HepG2 (cell line): ENCODE measurements at regions not wholly inside any gene's neighbourhood (a gene's known extent, or its start where the extent isn't known, plus 50 kb on each side); places are given as distances from the start of the nearest gene placed in this dataset.

Experiments used
- ATAC-seq: fragments of 200-7000 bp; cut with Tn5 transposase; 3 replicates; pipeline ENCODE4 v1.9.1; 2020; ENCODE audit warnings: mild to moderate bottlenecking, moderate library complexity
- BruUV-seq: library from RNA; stranded (reverse); fragments of 400-500 nt; replicated peaks from 2 replicates; lab custom pipeline; 2021; lab: Mats Ljungman, UMichigan
- CTCF ChIA-PET: fragments of 300-600 bp; formaldehyde crosslinking; extraction: SDS; loops from one replicate; lab custom pipeline; 2021; ENCODE audit warnings: low total read pairs, inconsistent platforms, low intra/inter-chr PET ratio; lab: Yijun Ruan, JAX
- POLR2A ChIA-PET: fragments of 350-600 bp; sonication (Branson Sonifier 250); formaldehyde crosslinking; loops from one replicate; lab custom pipeline; 2020; ENCODE audit warnings: antibody characterized with exemption, inconsistent platforms; lab: Yijun Ruan, JAX
- DNase-seq: peaks from one replicate; pipeline ENCODE4 v3.0.0-alpha.2; 2015; ENCODE audit warnings: low spot score
- FAIRE-seq: peaks from 3 replicates; lab custom pipeline; 2011; peaks lifted over from hg19 to GRCh38; lab: Jason Lieb, UNC
- H2AFZ ChIP-seq: one replicate; pipeline ENCODE4 v1.6.1; 2011; ENCODE audit warnings: low read length, inconsistent platforms
- H3K27ac ChIP-seq: fragments of 300-600 bp; 3 replicates; pipeline ENCODE4 v1.8.0; 2011; ENCODE audit warnings: mixed run types, mild to moderate bottlenecking, mixed read lengths, low read length, inconsistent platforms; ENCODE audit not compliant: insufficient read depth; ENCODE audit errors: extremely low read length
- H3K27me3 ChIP-seq, 2 experiments: fragments of 200-600 bp in 1 of 2; 2 replicates in 1 of 2; 3 replicates in 1 of 2; pipeline versions ENCODE4 v1.6.0 to v1.8.0; 2011; ENCODE audit warnings: low read length in 2 of 2, mild to moderate bottlenecking in 2 of 2, moderate library complexity in 2 of 2, inconsistent platforms in 1 of 2; ENCODE audit not compliant: insufficient read depth in 2 of 2, control insufficient read depth in 1 of 2
- H3K36me3 ChIP-seq, 2 experiments: fragments of 200-600 bp in 1 of 2; replicated peaks in 1 of 2; 2 replicates in 1 of 2; 3 replicates in 1 of 2; pipeline versions ENCODE4 v1.5.1 to v1.8.0; 2011; ENCODE audit warnings: low read length in 2 of 2, inconsistent platforms in 1 of 2; ENCODE audit not compliant: insufficient read depth in 2 of 2, control insufficient read depth in 1 of 2
- H3K4me1 ChIP-seq: 2 replicates; pipeline ENCODE4 v1.5.1; 2012; ENCODE audit warnings: low read length, inconsistent platforms; ENCODE audit not compliant: insufficient read depth
- H3K4me2 ChIP-seq: 2 replicates; pipeline ENCODE4 v1.6.0; 2011; ENCODE audit warnings: low read depth, low read length, inconsistent platforms
- H3K4me3 ChIP-seq, 3 experiments: fragments of 200-600 bp in 1 of 3; sonication (generic), shearing (Covaris generic) in 1 of 3; replicated peaks in 1 of 3; 2 replicates each; pipeline ENCODE4 v1.5.1; 2011 to 2016; ENCODE audit warnings: low read length in 3 of 3, inconsistent platforms in 2 of 3, low read depth in 2 of 3, mild to moderate bottlenecking in 2 of 3, control low read depth in 1 of 3, mixed read lengths in 1 of 3; ENCODE audit not compliant: insufficient read depth in 1 of 3
- H3K79me2 ChIP-seq: one replicate; pipeline ENCODE4 v1.6.1; 2011; ENCODE audit warnings: low read length, inconsistent platforms; ENCODE audit not compliant: insufficient read depth
- H3K9ac ChIP-seq: 2 replicates; pipeline ENCODE4 v1.6.0; 2011; ENCODE audit warnings: mild to moderate bottlenecking, low read depth, low read length, inconsistent platforms; ENCODE audit not compliant: insufficient read depth
- H3K9me3 ChIP-seq: 2 replicates; pipeline ENCODE4 v1.5.1; 2012; ENCODE audit warnings: mild to moderate bottlenecking, low read length
- H4K20me1 ChIP-seq: 2 replicates; pipeline ENCODE4 v1.6.0; 2011; ENCODE audit warnings: inconsistent platforms, mild to moderate bottlenecking, low read length, moderate library complexity; ENCODE audit not compliant: insufficient read depth
- FOXA1 ChIP-seq, 2 experiments: fragments of 450-650 bp in 1 of 2; sonication (generic) in 1 of 2; formaldehyde crosslinking in 1 of 2; IDR thresholded peaks; 2 replicates each; pipeline versions ENCODE4 v1.4.0 to v1.6.1; 2016 to 2020; ENCODE audit warnings: missing genetic modification reagents in 1 of 2
- GATAD1 ChIP-seq: IDR thresholded peaks from 2 replicates; pipeline ENCODE4 v1.6.1; 2016; ENCODE audit warnings: missing genetic modification reagents, missing compliant biosample characterization
- MIER3 ChIP-seq: IDR thresholded peaks from 2 replicates; pipeline ENCODE4 v1.6.1; 2016; ENCODE audit warnings: missing compliant biosample characterization, borderline replicate concordance
- MTF2 ChIP-seq: sonication (generic); formaldehyde crosslinking; IDR thresholded peaks from 2 replicates; pipeline ENCODE4 v1.5.0; 2020; ENCODE audit warnings: missing genetic modification reagents, borderline replicate concordance
- NFYB ChIP-seq: sonication (generic); formaldehyde crosslinking; IDR thresholded peaks from 2 replicates; pipeline ENCODE4 v1.4.0; 2020; ENCODE audit warnings: missing genetic modification reagents
- NR2C2 ChIP-seq: sonication (generic); formaldehyde crosslinking; IDR thresholded peaks from 2 replicates; pipeline ENCODE4 v1.4.0; 2020; ENCODE audit warnings: missing genetic modification reagents, mild to moderate bottlenecking, moderate library complexity, borderline replicate concordance
- PITX1 ChIP-seq: sonication (generic); formaldehyde crosslinking; IDR thresholded peaks from 2 replicates; pipeline ENCODE4 v1.5.1; 2020; ENCODE audit warnings: mild to moderate bottlenecking, missing genetic modification reagents
- TAF1 ChIP-seq: sonication (generic); formaldehyde crosslinking; IDR thresholded peaks from 2 replicates; pipeline ENCODE4 v1.4.0; 2020; ENCODE audit warnings: missing genetic modification reagents
- TRIM24 ChIP-seq: sonication (generic); formaldehyde crosslinking; IDR thresholded peaks from 2 replicates; pipeline ENCODE4 v1.8.0; 2022; ENCODE audit warnings: mild to moderate bottlenecking, missing genetic modification reagents
- ZNF235 ChIP-seq: sonication (generic); formaldehyde crosslinking; IDR thresholded peaks from 2 replicates; pipeline ENCODE4 v1.8.1; 2023; ENCODE audit warnings: mild to moderate bottlenecking, missing genetic modification reagents, borderline replicate concordance
- ZNF251 ChIP-seq: sonication (generic); formaldehyde crosslinking; IDR thresholded peaks from 2 replicates; pipeline ENCODE4 v1.9.0; 2021; ENCODE audit warnings: mild to moderate bottlenecking, missing genetic modification reagents
- ZNF343 ChIP-seq: sonication (generic); formaldehyde crosslinking; IDR thresholded peaks from 2 replicates; pipeline ENCODE4 v1.4.0; 2020; ENCODE audit warnings: mild to moderate bottlenecking, missing genetic modification reagents
- ZNF510 ChIP-seq: sonication (generic); formaldehyde crosslinking; IDR thresholded peaks from 2 replicates; pipeline ENCODE4 v1.4.0; 2020; ENCODE audit warnings: low read depth, mild to moderate bottlenecking, missing genetic modification reagents
- ZNF674 ChIP-seq: sonication (generic); formaldehyde crosslinking; IDR thresholded peaks from 2 replicates; pipeline ENCODE4 v1.5.0; 2020; ENCODE audit warnings: low read depth, mild to moderate bottlenecking, missing genetic modification reagents
- ZNF891 ChIP-seq: sonication (generic); formaldehyde crosslinking; IDR thresholded peaks from 2 replicates; pipeline ENCODE4 v1.5.0; 2020; ENCODE audit warnings: mild to moderate bottlenecking, missing genetic modification reagents
- ZSCAN22 ChIP-seq: sonication (generic); formaldehyde crosslinking; IDR thresholded peaks from 2 replicates; pipeline ENCODE4 v1.4.0; 2020; ENCODE audit warnings: mild to moderate bottlenecking, missing genetic modification reagents
- WGBS: methylation state at CpG from one replicate; pipeline ENCODE4 v1.1.6; 2017; ENCODE audit warnings: low lambda C conversion rate; 5-methylcytosine and 5-hydroxymethylcytosine counted together
- in situ Hi-C: cut with HindIII; loops from 2 replicates; pipeline ENCODE4 v1.10.0; 2017; ENCODE audit warnings: low pct_unique_long_range_greater_than_20kb; ENCODE audit not compliant: extremely low pct_ligation_motif_present
- intact Hi-C: fragments of 100-400 bp; cut with micrococcal nuclease; formaldehyde crosslinking; loops from one replicate; pipeline ENCODE4 v1.10.0; 2022; ENCODE audit not compliant: unreplicated experiment
- TF ChIP-seq, protein P1 (sequence below): sonication (generic); formaldehyde crosslinking; IDR thresholded peaks from 2 replicates; pipeline ENCODE4 v1.8.1; 2023; ENCODE audit warnings: mild to moderate bottlenecking, moderate library complexity, missing genetic modification reagents
- TF ChIP-seq, protein P2 (sequence below): sonication (generic); formaldehyde crosslinking; IDR thresholded peaks from 2 replicates; pipeline ENCODE4 v1.5.0; 2020; ENCODE audit warnings: missing genetic modification reagents, mild to moderate bottlenecking, borderline replicate concordance

DNA sequence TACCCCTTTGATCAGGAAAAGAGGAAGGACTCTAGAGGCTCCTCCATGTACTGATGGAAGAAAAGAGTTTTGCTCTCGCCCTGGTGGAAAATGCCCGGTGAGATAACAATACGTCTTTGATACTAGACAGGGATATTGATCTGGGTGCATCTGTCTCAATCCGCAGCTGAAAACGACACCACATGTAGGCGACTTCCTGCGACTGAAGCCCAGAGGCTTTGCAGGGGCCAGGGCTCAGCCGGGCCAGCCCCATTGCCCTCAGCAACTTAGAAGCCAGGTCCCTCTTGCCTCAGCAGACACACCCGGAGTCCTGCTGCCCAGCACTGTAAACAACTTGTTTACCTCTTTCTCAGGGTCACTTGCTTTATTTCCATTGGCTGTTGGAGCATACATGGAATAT, 409.4 kb downstream of the IRS2 start:
- Histone ChIP-seq H3K79me2 (no peaks in the 10 kb centered on the region), H3K9ac (no peak overlapping the region), H2AFZ (no peak overlapping the region), H3K27ac (no peak overlapping the region), H3K27me3 (no peaks in the 10 kb centered on the region), H4K20me1 (no peaks in the 10 kb centered on the region), H3K4me2 (no peak overlapping the region), H3K4me3 (no peak overlapping the region), H3K4me1 (no peaks in the 10 kb centered on the region), H3K36me3 (no peaks in the 10 kb centered on the region), H3K9me3 (no peaks in the 10 kb centered on the region; the same call in 1 of the 2 replicates)
- ChIA-PET CTCF (no interaction called here), POLR2A (no interaction called here)
- in situ Hi-C loops, result no loop called here
- no peak for DNase-seq
- no peak for FAIRE-seq
- ATAC-seq, result no peak
- WGBS, result 19% methylated on average over 7 of the region's 9 CpGs
- intact Hi-C loops, result no loop called here
- BruUV-seq, result no TSS peak
- TF ChIP-seq ZNF343 (CRISPR knock-in tag) (no peak), ZNF510 (CRISPR knock-in tag) (no peak), ZSCAN22 (CRISPR knock-in tag) (no peak), TAF1 (no peak), GATAD1 (no peak), FOXA1 (IDR thresholded peaks at IDR 0.05) (no peak), FOXA1 (CRISPR knock-in tag; IDR thresholded peaks at IDR 0.05) (no peak), PITX1 (CRISPR knock-in tag) (no peak), TRIM24 (no peak), MIER3 (CRISPR knock-in tag) (no peak), ZNF235 (CRISPR knock-in tag) (no peak), ZNF891 (CRISPR knock-in tag) (no peak), MTF2 (no peak), ZNF251 (CRISPR knock-in tag) (no peak), NFYB (CRISPR knock-in tag) (no peak), NR2C2 (CRISPR knock-in tag) (no peak), ZNF674 (no peak)
- TF ChIP-seq, protein P1, sequence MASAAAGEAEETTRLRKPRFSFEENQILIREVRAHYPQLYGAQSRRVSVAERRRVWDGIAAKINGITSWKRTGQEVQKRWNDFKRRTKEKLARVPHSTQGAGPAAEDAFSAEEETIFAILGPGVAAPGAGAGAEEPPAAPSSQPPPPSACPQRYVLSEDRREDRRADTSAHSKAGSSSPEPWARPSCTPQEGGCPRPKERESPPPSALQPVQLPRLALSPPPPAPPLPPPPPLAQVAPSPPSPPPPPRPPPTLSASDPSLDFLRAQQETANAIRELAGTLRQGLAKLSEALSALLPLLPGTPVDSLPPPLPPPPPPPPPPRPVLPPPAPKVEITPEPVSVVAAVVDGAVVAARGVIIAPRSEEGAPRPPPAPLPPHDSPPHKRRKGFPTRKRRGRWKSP (CRISPR knock-in tag), result no peak
- TF ChIP-seq, protein P2, sequence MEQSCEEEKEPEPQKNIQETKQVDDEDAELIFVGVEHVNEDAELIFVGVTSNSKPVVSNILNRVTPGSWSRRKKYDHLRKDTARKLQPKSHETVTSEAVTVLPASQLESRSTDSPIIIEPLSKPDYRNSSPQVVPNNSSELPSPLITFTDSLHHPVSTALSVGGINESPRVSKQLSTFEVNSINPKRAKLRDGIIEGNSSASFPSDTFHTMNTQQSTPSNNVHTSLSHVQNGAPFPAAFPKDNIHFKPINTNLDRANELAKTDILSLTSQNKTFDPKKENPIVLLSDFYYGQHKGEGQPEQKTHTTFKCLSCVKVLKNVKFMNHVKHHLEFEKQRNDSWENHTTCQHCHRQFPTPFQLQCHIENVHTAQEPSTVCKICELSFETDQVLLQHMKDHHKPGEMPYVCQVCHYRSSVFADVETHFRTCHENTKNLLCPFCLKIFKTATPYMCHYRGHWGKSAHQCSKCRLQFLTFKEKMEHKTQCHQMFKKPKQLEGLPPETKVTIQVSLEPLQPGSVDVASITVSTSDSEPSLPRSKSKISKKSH (CRISPR knock-in tag), result no peak
- TF ChIP-seq, all 625 proteins: peak for 0
